HEK293T (cell line): ENCODE measurements at regions not wholly inside any gene's neighbourhood (a gene's known extent, or its start where the extent isn't known, plus 50 kb on each side); places are given as distances from the start of the nearest gene placed in this dataset.
"Not testable (repeated sequence)": the region's sequence is repeated elsewhere in the genome, so short reads cannot be mapped to it uniquely, and the experiment has no call there.

ENCODE experiments used
- CTCF ChIA-PET: fragments of 350-600 bp; formaldehyde crosslinking; extraction: SDS; loops from one replicate; lab custom pipeline; 2021; ENCODE audit warnings: antibody characterized with exemption, inconsistent platforms; lab: Yijun Ruan, JAX
- POLR2A ChIA-PET: fragments of 350-600 bp; formaldehyde crosslinking; extraction: SDS; loops from one replicate; lab custom pipeline; 2020; ENCODE audit warnings: antibody characterized with exemption, inconsistent platforms; lab: Yijun Ruan, JAX
- DNase-seq: peaks from one replicate; pipeline ENCODE4 v3.0.0; 2012; ENCODE audit warnings: mixed read lengths; ENCODE audit errors: extremely low spot score
- ARNT ChIP-seq: fragments of 450-650 bp; IDR thresholded peaks from 2 replicates; pipeline ENCODE4 v1.6.1; 2017; ENCODE audit warnings: mild to moderate bottlenecking
- BHLHE40 ChIP-seq: fragments of 450-650 bp; IDR thresholded peaks from 2 replicates; pipeline ENCODE4 v1.6.1; 2016; ENCODE audit warnings: mild to moderate bottlenecking, moderate library complexity, borderline replicate concordance
- CTBP1 ChIP-seq: fragments of 450-650 bp; IDR thresholded peaks from 2 replicates; pipeline ENCODE4 v1.6.1; 2016; ENCODE audit warnings: borderline replicate concordance
- ELF4 ChIP-seq: fragments of 450-650 bp; IDR thresholded peaks from 2 replicates; pipeline ENCODE4 v1.6.1; 2017; ENCODE audit warnings: antibody characterized with exemption
- FOXA1 ChIP-seq: fragments of 450-650 bp; IDR thresholded peaks from 2 replicates; pipeline ENCODE4 v1.6.1; 2016; ENCODE audit warnings: mild to moderate bottlenecking
- FOXK2 ChIP-seq: fragments of 450-650 bp; IDR thresholded peaks from 2 replicates; pipeline ENCODE4 v1.6.1; 2016; ENCODE audit warnings: mild to moderate bottlenecking
- FOXM1 ChIP-seq: fragments of 450-650 bp; IDR thresholded peaks from 2 replicates; pipeline ENCODE4 v1.6.1; 2017; ENCODE audit warnings: mild to moderate bottlenecking, borderline replicate concordance
- HDGF ChIP-seq: fragments of 450-650 bp; IDR thresholded peaks from 2 replicates; pipeline ENCODE4 v1.6.1; 2017; ENCODE audit warnings: antibody characterized with exemption, borderline replicate concordance
- L3MBTL2 ChIP-seq: fragments of 450-650 bp; conservative IDR thresholded peaks from 2 replicates; pipeline ENCODE4 v1.6.1; 2016; ENCODE audit warnings: mild to moderate bottlenecking
- LEF1 ChIP-seq: fragments of 450-650 bp; IDR thresholded peaks from 2 replicates; pipeline ENCODE4 v1.6.1; 2017; ENCODE audit warnings: mild to moderate bottlenecking, borderline replicate concordance
- NFRKB ChIP-seq: fragments of 450-650 bp; IDR thresholded peaks from 2 replicates; pipeline ENCODE4 v1.6.1; 2016; ENCODE audit warnings: mild to moderate bottlenecking, moderate library complexity
- PKNOX1 ChIP-seq: fragments of 450-650 bp; IDR thresholded peaks from 2 replicates; pipeline ENCODE4 v1.6.1; 2016
- SP1 ChIP-seq: fragments of 450-650 bp; IDR thresholded peaks from 2 replicates; pipeline ENCODE4 v1.6.1; 2017
- SUZ12 ChIP-seq: fragments of 450-650 bp; IDR thresholded peaks from 2 replicates; pipeline ENCODE4 v1.6.1; 2016; ENCODE audit warnings: mild to moderate bottlenecking
- TARDBP ChIP-seq: fragments of 450-650 bp; IDR thresholded peaks from 2 replicates; pipeline ENCODE4 v1.6.1; 2016
- ZNF384 ChIP-seq: fragments of 450-650 bp; IDR thresholded peaks from 2 replicates; pipeline ENCODE4 v1.6.1; 2016

GRCh38 chr4:147287588-147287890 is 193.4 kb upstream of the EDNRA start:
- ChIA-PET CTCF (interaction anchor here (0.9 kb wide), 1 partner anchor 31 kb away, joined by 4 read pairs; no protein-coding TSS in a partner anchor), POLR2A (no interaction called here)
- DNase-seq: no peak
- no peak for TF ChIP-seq HDGF
- no peak for TF ChIP-seq FOXK2
- no peak for TF ChIP-seq BHLHE40
- no peak for TF ChIP-seq NFRKB
- no peak for TF ChIP-seq TARDBP
- no peak for TF ChIP-seq CTBP1
- TF ChIP-seq SUZ12: no peak
- no peak for TF ChIP-seq ELF4
- TF ChIP-seq PKNOX1: no peak
- TF ChIP-seq FOXM1: no peak
- TF ChIP-seq FOXA1: no peak
- TF ChIP-seq ARNT: no peak
- no peak for TF ChIP-seq ZNF384
- no peak for TF ChIP-seq L3MBTL2
- TF ChIP-seq LEF1: no peak
- no peak for TF ChIP-seq SP1

GRCh38 chr4:147288512-147288911 is 192.4 kb upstream of the EDNRA start:
- no peak for DNase-seq
- CTCF ChIA-PET: no interaction called here
- TF ChIP-seq LEF1 (no peak), ELF4 (no peak)
- POLR2A ChIA-PET: no interaction called here

- CTCF ChIA-PET: no interaction called here
- TF ChIP-seq TARDBP (no peak), ZNF384 (no peak), HDGF (no peak), PKNOX1 (no peak), FOXK2 (no peak), CTBP1 (no peak), NFRKB (no peak), LEF1 (no peak), FOXM1 (no peak), FOXA1 (no peak), ELF4 (no peak), L3MBTL2 (no peak), SUZ12 (no peak), ARNT (no peak), SP1 (no peak), BHLHE40 (no peak)
- POLR2A ChIA-PET: no interaction called here
- DNase-seq: no peak
Observed at GRCh38 chr4:147289181-147289580, 191.7 kb upstream of the EDNRA start.

GRCh38 chr4:147292604-147293313 is 188.1 kb upstream of the EDNRA start:
- DNase-seq, CTCF ChIA-PET, POLR2A ChIA-PET: not testable (repeated sequence)

GRCh38 chr4:147293314-147293677 is 187.6 kb upstream of the EDNRA start:
- CTCF ChIA-PET, POLR2A ChIA-PET, DNase-seq: not testable (repeated sequence)

GRCh38 chr4:147299205-147299604 is 181.7 kb upstream of the EDNRA start:
- CTCF ChIA-PET: no interaction called here
- no peak for DNase-seq
- POLR2A ChIA-PET: no interaction called here
- TF ChIP-seq TARDBP: no peak
- TF ChIP-seq L3MBTL2: no peak
- no peak for TF ChIP-seq CTBP1
- TF ChIP-seq FOXM1: no peak
- no peak for TF ChIP-seq LEF1
- TF ChIP-seq ARNT: no peak
- no peak for TF ChIP-seq HDGF
- no peak for TF ChIP-seq PKNOX1
- TF ChIP-seq NFRKB: no peak
- no peak for TF ChIP-seq ELF4
- no peak for TF ChIP-seq SP1
- TF ChIP-seq FOXA1: no peak
- TF ChIP-seq ZNF384: no peak
- TF ChIP-seq BHLHE40: no peak
- TF ChIP-seq SUZ12: no peak

- DNase-seq: no peak
- ChIA-PET CTCF (no interaction called here), POLR2A (no interaction called here)
- TF ChIP-seq ARNT: no peak
- no peak for TF ChIP-seq SP1
- no peak for TF ChIP-seq HDGF
- TF ChIP-seq NFRKB: no peak
- TF ChIP-seq FOXM1: no peak
- TF ChIP-seq ZNF384: no peak
- no peak for TF ChIP-seq ELF4
- no peak for TF ChIP-seq BHLHE40
- TF ChIP-seq L3MBTL2: no peak
- TF ChIP-seq PKNOX1: no peak
- no peak for TF ChIP-seq CTBP1
- no peak for TF ChIP-seq SUZ12
- no peak for TF ChIP-seq TARDBP
- TF ChIP-seq FOXK2: no peak
- no peak for TF ChIP-seq FOXA1
- no peak for TF ChIP-seq LEF1
Observed at GRCh38 chr4:147303174-147303872, 177.6 kb upstream of the EDNRA start.
